HUDEP-2 (cell line): ENCODE measurements at regions not wholly inside any gene's neighbourhood (a gene's known extent, or its start where the extent isn't known, plus 50 kb on each side); places are given as distances from the start of the nearest gene placed in this dataset.
"Not testable (repeated sequence)": the region's sequence is repeated elsewhere in the genome, so short reads cannot be mapped to it uniquely, and the experiment has no call there.

Source experiments
- DNase-seq, 76 experiments: peaks; one replicate each; lab custom pipeline; 2025; ENCODE audit not compliant: unreplicated experiment in 76 of 76; lab: John Stamatoyannopoulos, UW

GRCh38 chr2:182477774-182478173 is 50.9 kb upstream of the PDE1A start:
- no peak for DNase-seq

DNA sequence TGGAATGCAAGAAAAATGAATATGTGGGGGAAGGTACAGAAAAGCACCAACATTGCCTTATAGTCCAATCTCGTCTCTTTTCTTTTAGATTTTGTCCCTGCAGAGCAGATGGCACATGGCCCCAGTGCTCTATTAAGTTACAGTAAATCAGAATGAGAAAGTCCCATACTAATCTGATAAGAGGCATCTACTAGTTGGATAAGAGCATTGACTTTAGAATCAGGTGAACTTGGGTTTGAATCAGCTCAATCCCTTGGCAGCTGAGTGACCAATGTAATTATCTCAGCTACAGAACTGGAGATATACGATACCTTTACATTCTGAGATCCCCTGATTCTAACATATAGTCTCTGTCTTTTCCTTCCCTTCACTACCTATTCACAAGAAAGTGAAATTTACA is 54.8 kb upstream of the PDE1A start:
- DNase-seq = no peak

DNA sequence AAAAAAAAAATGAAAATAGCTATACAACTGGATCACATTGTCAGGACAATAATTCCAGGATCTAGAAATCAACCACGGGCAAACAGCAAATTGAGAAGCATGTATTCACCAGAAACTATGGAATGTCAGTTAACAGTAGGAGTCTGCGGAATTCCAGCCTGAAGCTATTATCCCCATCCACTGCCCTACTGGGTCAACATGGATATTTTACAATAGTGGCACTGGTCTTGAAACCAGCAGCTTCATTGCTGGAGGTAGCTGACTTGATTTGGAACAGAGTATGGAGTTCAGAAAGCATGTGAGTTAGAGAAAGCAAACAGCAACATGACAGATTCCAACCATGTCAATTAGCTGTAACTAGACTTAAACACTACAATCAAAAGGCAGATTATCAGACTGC is 55.7 kb upstream of the PDE1A start:
- DNase-seq = no peak

DNA sequence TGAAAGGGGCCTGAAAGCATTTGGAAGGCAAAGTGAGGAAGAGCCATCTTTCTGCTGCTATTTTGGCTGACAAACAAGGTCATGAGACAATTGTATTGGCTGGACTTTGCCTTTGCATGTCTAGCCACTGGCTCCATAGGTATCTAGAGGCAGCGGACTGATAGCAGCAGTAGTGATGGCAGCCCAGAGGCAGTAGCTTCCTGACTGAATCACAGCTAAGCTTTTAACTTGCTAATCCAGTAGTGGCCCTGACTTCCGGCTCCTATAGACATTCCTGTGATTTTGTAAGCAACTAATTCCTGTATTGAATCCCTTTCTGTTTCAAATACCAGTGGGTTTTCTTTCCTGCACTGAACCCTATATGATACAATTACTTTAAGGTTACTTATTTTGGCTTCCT is 69.8 kb upstream of the PDE1A start:
- no peak for DNase-seq

- DNase-seq = no peak
These were observed 73.1 kb upstream of the PDE1A start for GRCh38 chr2:182499706-182500470.

GRCh38 chr2:182503886-182504285 is 77.0 kb upstream of the PDE1A start:
- no peak for DNase-seq

DNA sequence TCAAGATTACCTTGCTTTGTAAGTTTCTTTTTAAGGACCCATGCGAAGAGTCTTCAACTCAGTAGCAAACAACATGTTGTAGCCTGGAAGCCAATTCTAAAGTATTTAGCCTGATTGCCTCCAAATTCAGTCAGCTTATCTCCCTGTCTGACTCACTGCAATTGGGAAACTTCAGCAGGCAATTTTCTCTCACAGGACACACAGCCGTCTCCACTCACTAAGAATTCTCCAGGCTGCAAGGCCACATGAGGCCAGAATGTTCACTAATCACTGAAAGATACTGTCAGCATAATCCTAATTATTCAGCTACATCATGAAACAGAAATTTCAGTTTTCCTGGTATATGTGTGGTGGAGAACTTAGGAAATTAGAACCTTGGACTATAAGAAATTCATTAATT is 78.1 kb upstream of the PDE1A start:
- no peak for DNase-seq

DNA sequence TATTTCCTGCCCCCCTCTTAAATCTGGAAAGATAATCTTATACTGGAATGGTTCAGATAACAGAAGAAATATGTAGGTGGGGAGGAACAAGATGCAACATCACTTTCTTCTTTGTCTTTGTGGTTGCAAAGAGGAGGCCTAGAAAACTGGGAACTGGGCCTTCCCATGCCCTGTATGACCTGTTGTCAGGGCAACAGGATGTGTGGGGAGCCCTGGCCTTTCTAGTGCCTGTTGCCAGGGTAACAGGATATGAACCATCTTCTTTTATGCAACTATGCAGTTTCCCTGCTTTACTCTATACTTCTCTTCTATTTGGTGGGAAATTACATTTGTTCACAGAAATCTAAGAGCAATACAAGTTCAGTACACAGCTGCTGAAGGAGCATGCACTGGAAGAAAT is 79.8 kb upstream of the PDE1A start:
- DNase-seq = no peak

GRCh38 chr2:182508583-182508982 is 81.7 kb upstream of the PDE1A start:
- not testable (repeated sequence) for DNase-seq

DNA sequence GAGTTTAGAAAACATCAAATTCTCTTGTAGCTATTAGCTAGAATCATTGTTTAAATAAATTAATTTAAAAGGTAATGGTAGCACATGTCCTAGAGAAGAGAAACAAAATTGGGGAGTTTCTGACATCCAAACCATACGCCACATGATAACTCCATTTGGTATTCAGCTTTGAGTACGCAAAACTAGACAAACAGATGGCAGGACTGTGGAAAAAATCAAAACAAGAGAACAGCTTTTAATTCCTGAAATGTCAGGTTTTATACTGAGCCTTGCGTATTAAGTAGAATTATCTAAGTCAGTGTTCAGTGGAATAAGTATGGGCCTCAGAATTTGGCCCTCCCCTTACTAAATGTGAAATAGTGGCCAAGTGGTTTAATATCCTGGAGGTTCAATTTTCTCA is 82.4 kb upstream of the PDE1A start:
- DNase-seq = no peak

- DNase-seq = no peak
These were observed 94.9 kb upstream of the PDE1A start for GRCh38 chr2:182521453-182522404.

DNA sequence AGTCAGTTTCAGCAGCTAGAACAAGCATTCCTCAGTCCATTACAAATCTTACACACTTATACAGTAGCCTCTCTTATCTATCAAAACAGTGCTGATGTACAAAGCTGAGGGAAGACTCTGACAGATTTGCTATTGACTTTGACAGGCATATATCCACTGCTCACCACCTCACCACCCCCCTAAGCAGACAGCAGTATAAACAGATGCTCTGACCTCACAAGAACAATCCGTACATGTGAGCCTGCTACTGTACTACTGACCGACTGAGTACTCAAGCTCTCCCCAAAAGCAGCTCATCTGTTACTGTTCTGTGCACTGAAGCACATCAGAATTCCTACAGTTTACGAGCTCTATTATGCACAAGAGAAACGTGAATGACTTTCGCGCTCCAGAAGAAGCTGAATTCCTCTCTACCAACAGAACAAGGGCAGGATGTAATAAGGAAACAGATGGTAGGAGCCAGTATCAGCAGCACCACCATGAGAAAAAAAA is 95.6 kb upstream of the PDE1A start:
- no peak for DNase-seq

- DNase-seq = no peak
These were observed 96.2 kb upstream of the PDE1A start for GRCh38 chr2:182522972-182523473.

DNA sequence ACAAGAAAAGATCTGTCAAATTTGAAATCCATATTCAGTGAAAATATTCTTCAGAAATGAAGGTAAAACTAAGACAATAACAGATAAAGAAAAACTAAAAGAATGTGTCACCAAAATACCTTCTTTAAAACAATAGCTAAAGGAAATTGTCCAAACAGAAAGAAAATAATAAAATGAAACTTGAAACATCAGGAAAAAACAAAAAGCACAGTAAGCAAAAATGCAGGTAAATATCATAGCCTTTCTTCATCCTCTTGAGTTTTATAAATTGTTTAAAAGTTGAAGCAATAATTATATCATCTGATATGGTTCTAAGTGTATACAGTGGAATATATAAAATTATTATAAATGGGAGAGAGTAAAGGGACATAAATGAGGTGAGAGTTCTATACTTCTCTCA is 103.8 kb upstream of the PDE1A start:
- no peak for DNase-seq

DNA sequence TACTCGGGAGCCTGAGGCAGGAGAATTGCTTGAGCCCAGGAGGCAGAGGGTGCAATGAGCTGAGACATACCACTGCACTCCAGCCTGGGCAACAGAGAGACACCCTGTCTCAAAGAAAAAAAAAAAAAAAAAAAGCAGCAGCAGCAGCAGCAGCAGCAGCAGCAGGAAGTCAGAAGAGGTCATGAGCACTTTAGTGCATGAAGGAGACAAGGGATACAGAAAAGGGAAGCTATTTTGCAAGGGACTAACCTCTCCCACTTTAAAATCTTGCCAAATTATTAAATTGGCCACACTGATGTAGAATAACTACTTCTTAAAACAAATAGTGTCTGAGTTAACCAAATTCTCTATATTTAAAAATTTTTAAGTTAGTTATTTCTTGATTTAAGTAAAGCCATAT is 113.4 kb upstream of the PDE1A start:
- no peak for DNase-seq

GRCh38 chr2:182541268-182541667 is 114.4 kb upstream of the PDE1A start:
- DNase-seq = no peak

- DNase-seq = no peak
These were observed 115.8 kb upstream of the PDE1A start for GRCh38 chr2:182542501-182543258.

GRCh38 chr2:182543741-182544525 is 117.1 kb upstream of the PDE1A start:
- no peak for DNase-seq

DNA sequence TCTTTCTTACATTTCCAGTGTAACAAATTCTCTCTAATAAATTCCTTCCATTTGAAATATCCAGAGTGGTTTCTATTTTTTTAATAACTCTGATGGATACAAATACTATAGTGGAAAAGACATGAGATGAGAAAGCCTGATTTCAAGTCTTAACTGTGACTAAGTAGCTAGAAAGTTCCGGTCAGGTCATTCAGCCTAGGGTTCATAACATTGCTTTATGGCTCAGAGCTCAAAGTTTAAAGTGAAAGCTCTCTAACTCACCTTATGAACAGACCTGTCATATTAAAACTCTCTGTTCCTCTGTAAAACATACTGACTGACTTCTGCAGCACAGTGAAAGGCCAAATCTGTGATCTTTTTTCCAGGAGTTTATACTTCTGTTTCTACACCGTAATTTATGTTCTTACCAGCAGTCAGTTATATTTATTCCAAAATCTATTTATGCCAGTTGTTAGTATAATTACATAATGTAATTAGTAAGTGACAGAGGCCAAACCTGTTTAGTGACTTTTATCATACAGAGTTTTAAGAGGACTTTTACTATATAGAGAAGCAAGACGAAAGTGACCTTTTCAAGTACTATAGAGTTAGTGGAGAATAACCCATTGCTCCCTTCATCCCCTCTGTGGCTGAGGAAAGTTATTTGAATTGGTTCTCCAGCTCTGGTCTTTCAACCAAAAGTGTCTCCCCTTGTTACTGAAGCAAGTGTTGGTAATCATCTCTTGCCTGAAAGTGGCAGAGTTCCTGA is 118.8 kb upstream of the PDE1A start:
- no peak for DNase-seq
